ENCODE measurements at regions not wholly inside any gene's neighbourhood (a gene's known extent, or its start where the extent isn't known, plus 50 kb on each side); places are given as distances from the start of the nearest gene placed in this dataset.

GRCh38 chr16:6021276-6021943, 923.8 kb upstream of the EEF2KMT start:
- DNase-seq: no peak

DNA sequence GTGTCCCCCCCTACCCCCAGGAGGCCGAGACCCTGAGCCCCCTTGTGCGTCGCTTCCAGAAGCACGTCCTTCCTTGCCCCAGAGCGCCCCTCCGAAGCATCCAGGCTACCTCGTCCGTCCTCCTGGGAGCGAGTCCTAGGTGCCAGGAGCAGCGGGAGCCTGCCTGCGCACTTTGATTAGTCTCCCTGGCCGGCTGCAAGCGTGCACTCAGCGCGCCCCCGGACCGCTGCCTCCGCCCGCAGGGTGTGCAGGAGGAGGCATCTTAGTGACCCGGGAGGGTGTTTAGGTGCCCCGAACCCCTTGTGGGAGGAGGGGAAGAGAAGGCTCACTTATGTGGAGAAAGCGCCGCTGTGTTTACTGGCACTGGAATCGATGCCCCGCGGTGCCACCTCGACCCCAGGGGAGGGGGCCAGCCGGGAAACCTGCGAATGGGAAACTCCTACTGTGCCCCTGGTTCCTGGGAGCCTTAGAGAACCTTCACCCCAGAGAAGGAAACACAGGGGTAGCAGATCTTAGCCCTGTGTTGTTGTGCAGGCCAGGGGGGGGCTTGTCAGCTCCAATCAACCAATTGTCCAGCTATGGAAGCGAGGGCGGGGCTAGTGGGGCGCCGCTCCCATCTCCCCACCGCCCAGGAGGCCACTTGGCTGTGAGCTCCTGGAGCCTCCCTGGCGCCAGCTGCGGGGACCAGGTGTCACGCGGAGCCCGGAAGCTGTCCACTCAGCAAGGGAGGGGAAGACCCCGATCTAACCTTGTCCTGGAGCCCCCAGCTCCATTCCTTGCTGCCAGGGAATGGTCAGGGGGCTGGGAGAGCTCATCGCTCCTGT, 922.8 kb upstream of the EEF2KMT start:
- DNase-seq: no peak

GRCh38 chr16:6019490-6019991, 921.9 kb upstream of the EEF2KMT start:
- DNase-seq: no peak

DNA sequence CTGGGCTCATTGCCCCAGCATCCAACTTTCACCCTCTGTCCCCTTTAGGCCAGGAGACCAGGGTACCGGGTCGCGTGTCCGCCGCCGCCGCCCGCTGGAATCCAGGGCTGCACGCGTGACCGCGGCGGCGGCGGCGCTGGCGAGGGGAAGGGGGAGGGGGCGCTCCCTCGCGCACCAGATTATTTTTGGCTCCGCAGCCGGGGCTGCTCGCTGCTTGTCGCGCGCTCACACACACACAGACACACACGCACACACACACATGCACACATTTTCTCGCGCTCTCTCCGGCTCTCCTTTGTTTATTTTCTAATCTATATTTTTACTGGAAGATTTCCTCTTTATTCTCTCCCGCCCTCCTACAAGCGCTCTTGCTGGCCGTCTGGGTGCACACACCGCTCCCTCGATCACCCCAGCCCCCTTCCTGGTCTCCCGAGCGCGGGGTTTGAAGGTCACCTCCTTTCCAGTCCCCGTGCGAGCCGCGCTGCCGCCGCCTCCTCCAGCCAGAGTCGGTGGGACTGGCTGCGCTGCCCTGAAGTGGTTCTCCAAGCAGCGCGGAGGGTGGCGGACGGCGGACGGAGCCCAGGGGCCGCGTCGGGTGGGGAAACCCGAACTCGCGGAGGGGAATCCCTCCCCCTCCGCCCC, 921.4 kb upstream of the EEF2KMT start:
- DNase-seq: no peak

GRCh38 chr16:6016530-6017184, 919.1 kb upstream of the EEF2KMT start:
- DNase-seq: no peak

DNA sequence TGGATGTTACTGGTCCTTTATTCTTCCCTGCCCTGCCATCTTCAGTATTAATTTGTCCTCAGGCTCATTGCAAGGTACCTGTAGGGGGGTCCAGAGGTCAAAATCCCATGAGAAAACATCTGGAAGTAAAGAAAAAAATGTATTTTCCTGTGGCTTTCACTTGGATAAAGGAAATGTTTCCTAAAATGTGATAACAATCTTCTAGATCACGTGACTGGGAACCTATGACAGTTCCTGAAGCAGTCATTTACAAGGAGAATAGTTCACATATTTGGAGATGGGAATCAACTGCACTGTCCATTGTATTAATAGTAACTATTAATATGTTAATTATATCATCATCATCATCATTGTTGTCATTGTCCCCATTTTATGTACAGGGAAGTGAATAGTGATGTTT, 915.1 kb upstream of the EEF2KMT start:
- DNase-seq: no peak

- DNase-seq: no peak
Observed at GRCh38 chr16:6009151-6009550, 911.6 kb upstream of the EEF2KMT start.

- DNase-seq: no peak
Observed at GRCh38 chr16:6008670-6009069, 911.1 kb upstream of the EEF2KMT start.

- no peak for DNase-seq
Observed at GRCh38 chr16:5993356-5993755, 895.8 kb upstream of the EEF2KMT start.

DNA sequence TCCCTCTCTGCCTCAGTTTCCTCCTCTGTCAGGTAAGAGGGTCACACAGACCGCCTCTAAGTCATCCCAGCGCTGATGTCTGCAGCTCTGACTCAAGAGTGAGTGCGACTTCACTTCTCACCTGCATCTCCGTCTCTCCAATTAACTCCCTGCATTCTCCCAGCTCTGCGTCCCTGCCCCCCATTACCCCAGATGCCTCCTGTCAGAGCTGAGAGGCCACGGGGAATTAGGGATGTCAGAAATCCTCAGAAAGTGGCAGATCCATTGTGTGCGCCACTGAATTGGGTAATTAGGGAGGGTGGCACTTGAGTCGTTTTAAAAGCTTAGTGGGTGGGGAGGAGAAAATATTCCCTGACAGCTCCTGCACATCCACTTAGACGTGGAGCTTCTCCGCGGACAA, 885.4 kb upstream of the EEF2KMT start:
- DNase-seq: no peak

DNA sequence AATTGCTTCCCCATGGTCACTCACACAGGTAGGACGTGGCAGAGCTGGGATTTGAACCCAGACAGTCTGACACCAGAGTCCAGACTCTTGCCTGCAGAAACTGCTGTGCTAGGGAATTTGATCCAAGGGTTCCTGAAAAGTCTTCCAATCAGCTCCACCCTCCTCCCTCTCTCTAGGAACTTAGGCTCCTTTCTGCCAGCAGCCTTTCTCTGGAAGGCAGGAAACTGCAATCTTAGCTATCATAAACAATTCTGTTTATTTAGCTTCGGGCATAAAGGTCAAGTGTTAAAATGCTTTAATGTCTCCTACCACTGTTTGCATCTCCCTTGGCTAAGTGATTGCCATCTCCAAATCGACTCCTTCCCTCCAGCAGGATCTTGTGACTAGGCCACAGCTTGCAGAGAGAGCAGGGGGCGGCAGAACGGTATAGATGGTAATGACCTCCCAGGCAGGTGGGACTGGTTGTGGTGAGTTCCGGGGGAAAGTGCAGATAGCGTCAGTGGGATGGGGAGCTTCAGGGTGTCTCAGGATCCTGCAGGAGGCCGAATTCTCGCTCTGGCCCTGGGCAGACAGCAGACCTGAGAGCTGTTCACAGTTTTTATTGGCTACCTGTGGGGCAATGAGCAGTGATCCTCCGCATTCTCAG, 882.4 kb upstream of the EEF2KMT start:
- DNase-seq: no peak

- DNase-seq: no peak
Observed at GRCh38 chr16:5977329-5977728, 879.7 kb upstream of the EEF2KMT start.

DNA sequence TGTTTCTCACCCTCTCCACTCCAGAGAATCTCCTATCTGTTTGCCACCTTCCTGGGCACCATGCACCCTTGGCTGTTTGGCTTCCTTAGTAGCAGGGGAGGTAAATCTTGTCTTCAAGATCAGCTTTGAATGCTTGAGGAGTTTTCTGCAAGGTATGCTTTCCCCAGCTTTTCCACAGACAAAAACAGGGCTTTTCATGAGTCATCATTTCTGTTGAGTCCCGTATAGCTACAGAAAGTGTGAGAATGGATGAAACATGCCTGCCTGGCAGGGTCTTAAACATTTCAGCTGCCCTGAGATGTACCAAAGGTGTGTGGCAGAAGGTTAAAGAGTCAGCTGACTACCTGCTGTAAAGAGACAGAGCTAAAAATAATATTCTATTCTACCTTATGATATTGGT, 875.2 kb upstream of the EEF2KMT start:
- no peak for DNase-seq

- no peak for DNase-seq
Observed at GRCh38 chr16:5971924-5972323, 874.3 kb upstream of the EEF2KMT start.

- no peak for DNase-seq
Observed at GRCh38 chr16:5971106-5971505, 873.5 kb upstream of the EEF2KMT start.

DNA sequence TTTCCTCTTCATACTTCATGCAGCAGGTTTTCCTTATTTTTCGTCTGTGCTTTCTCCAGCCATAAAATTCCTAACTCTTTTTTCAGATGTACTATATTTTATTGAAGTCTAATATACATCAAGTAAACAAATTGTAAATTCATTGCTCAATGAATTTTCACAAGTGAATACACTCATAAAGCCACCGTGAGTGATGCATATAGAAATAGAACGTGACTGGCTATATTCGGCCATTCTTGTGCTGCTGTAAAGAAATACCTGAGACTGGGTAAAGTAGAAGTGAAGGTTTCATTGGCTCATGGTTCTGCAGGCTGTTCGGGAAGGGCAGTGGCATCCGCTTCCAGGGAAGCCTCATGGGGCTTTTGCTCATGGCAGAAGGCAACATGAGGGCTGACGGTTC, 868.4 kb upstream of the EEF2KMT start:
- no peak for DNase-seq

DNA sequence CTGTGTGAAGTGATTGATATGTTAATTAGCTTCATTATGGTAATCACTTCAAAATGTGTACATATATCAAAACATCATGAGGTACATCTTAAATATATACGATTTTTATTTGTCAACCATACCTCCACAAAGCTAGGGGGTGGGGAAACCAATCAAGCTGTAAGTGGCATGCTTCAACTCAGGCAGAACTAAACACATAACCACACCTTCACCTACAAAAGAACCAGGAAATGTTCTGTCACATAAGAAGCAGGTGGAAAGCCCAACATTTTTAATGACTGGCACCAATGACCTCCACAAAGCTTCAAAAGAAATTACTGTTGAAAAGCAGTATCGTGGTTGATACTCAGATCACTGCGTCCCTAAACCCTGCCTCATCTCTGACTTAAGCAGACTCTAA, 867.7 kb upstream of the EEF2KMT start:
- no peak for DNase-seq

DNA sequence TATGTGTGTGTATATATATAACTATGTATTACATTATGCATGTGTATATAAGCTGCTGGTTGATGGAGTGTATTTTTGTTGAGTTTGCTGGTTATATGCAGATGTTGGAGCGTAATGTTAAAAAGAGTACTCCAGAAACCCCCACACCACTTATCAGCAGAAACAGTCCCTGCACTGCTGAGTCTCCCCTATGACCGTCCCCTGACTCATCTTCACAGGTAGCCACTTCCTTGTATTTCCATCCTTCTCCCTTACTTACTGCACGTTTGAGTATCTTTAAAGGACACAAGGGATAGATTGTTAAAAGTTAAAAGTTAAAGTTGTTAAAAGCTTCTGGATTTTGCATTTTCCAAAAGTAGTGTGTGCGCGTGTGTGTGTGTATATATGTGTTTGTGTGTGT, 853.9 kb upstream of the EEF2KMT start:
- DNase-seq: no peak

DNA sequence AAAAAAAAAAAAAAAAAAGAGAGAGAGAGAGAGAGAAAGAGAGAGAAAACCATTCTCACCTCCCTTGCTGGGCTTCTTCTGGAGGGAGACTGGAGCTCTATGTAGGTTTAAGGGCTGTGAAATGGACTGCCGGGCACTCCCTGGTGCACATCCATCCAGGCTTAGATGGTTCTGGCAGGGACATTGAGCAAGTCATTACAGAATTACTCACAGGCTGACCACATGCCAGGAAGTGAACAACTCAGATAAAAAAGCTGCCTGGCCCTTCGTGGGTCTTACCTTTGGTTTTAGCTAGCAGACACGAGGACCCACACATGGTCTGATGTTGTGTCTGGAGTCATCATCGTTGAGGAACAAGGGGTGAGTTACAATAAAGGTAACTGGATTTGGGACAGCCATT, 847.4 kb upstream of the EEF2KMT start:
- DNase-seq: no peak

DNA sequence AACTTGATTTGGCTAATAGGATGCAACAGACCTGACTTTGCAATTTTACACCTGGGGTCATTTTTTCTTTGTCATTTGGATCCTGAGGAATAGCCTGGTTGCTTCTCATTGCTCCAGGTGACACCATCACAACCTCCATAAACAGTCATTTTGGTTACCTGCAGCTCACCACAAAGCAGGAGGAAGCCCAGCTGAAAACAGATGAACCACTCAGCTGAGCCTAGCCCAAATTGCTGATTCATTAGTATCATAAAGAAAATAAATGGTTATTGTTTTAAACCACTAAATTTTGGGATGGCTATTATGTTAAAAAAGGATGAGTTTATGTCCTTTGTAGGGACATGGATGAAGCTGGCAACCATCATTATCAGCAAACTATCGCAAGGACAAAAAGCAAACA, 841.0 kb upstream of the EEF2KMT start:
- DNase-seq: no peak

DNA sequence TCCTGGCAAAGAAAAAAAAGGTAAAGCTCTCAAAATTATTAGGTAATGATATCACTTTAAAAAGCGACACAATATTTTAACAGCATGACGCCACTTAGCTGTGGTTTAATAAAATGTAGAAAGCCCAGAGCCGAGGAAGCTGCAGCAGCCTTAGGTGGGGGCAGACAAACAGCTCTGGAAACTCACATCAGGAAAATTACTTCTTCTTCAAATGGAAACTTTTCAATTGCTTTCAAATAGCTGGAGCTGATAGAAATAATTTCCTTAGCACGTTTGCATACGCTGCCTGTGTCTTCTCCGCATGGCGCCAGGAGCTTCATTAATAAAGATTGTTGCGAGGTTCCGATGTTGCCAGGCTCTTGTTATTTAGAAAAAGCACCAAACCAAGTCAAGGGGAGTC, 835.3 kb upstream of the EEF2KMT start:
- DNase-seq: no peak

DNA sequence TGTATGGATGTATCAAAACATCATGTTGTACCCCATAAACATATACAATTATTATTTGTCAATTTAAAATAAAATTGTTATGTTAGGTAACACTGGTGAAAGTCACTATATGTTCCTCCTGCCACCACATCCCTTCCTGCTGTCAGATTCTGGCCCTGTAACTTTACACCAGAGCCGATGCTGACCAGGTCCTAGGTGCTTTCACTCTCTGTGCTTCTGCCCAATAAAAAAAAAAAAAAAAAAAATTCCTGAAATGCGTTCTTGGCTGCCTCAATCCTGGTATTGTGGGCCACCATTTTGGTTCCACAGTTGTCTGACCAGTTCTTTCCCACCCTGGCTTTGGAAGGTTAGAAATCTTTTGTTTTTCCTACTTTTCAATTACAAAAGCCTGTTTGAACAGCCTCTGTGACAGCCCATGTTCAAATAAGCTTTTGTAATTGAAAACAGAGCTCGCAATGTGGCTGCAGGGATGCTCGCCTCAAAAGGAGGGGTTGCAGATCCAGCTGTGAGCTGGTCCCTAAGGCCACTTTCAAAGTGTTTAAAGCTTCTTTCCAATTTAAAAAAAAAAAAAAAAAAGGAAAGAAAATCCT, 831.0 kb upstream of the EEF2KMT start:
- no peak for DNase-seq

GRCh38 chr16:5925850-5926249, 828.3 kb upstream of the EEF2KMT start:
- DNase-seq: no peak

Measured in stimulated activated CD4-positive, alpha-beta T cell treated with anti-CD3 and anti-CD28 coated beads, Interleukin-4, amount 100 ng/mL, for 24 hours (primary cell).